SK-N-SH treated with all-trans-retinoic acid at 6 μM for 48 hours (cell line): ENCODE measurements at regions not wholly inside any gene's neighbourhood (a gene's known extent, or its start where the extent isn't known, plus 50 kb on each side); places are given as distances from the start of the nearest gene placed in this dataset.

Source experiments
- ATAC-seq: fragments of 200-7000 bp; cut with Tn5 transposase; 3 replicates; pipeline ENCODE4 v1.9.1; 2020; ENCODE audit warnings: mild to moderate bottlenecking, moderate library complexity
- BACH2 ChIP-seq: fragments of 250-450 bp; sonication (Bioruptor Pico); IDR thresholded peaks from 2 replicates; pipeline ENCODE4 v1.9.0; 2021; ENCODE audit warnings: mild to moderate bottlenecking, borderline replicate concordance
- CSDC2 ChIP-seq: fragments of 250-450 bp; sonication (Bioruptor Pico); IDR thresholded peaks from 2 replicates; pipeline ENCODE4 v1.5.0; 2020; ENCODE audit warnings: mild to moderate bottlenecking, moderate library complexity
- ESRRG ChIP-seq: fragments of 250-450 bp; sonication (Bioruptor Pico); IDR thresholded peaks from 2 replicates; pipeline ENCODE4 v1.6.1; 2021; ENCODE audit warnings: mild to moderate bottlenecking
- GLIS3 ChIP-seq: fragments of 250-450 bp; sonication (Bioruptor Pico); IDR thresholded peaks from 2 replicates; pipeline ENCODE4 v1.5.0; 2020; ENCODE audit warnings: mild to moderate bottlenecking, moderate library complexity
- ISL1 ChIP-seq: fragments of 250-450 bp; sonication (Bioruptor Pico); IDR thresholded peaks from 2 replicates; pipeline ENCODE4 v2.1.2; 2022; ENCODE audit warnings: mild to moderate bottlenecking, moderate library complexity
- PPARA ChIP-seq: fragments of 250-450 bp; sonication (Bioruptor Pico); IDR thresholded peaks from 2 replicates; pipeline ENCODE4 v1.5.0; 2020; ENCODE audit warnings: mild to moderate bottlenecking, borderline replicate concordance
- SNAI2 ChIP-seq: fragments of 250-450 bp; sonication (Bioruptor Pico); IDR thresholded peaks from 2 replicates; pipeline ENCODE4 v1.5.0; 2020; ENCODE audit warnings: mild to moderate bottlenecking, moderate library complexity
- ZFP30 ChIP-seq: fragments of 450-650 bp; formaldehyde crosslinking; IDR thresholded peaks from 2 replicates; pipeline ENCODE4 v1.5.0; 2022; ENCODE audit warnings: mild to moderate bottlenecking, moderate library complexity
- ZNF565 ChIP-seq: fragments of 450-650 bp; formaldehyde crosslinking; conservative IDR thresholded peaks from 2 replicates; pipeline ENCODE4 v1.5.0; 2020; ENCODE audit warnings: low read depth, mild to moderate bottlenecking, moderate library complexity
- ZNF70 ChIP-seq: fragments of 450-650 bp; formaldehyde crosslinking; IDR thresholded peaks from 2 replicates; pipeline ENCODE4 v1.5.0; 2020; ENCODE audit warnings: mild to moderate bottlenecking, moderate library complexity
- TF ChIP-seq, protein P1 (sequence below): fragments of 250-450 bp; sonication (Bioruptor Pico); IDR thresholded peaks from 2 replicates; pipeline ENCODE4 v1.8.0; 2021; ENCODE audit warnings: low read depth, mild to moderate bottlenecking, moderate library complexity, borderline replicate concordance
- TF ChIP-seq, protein P2 (sequence below): fragments of 250-450 bp; sonication (Bioruptor Pico); IDR thresholded peaks from 2 replicates; pipeline ENCODE4 v1.8.0; 2020; ENCODE audit warnings: mild to moderate bottlenecking, moderate library complexity, borderline replicate concordance
- TF ChIP-seq, protein P3 (sequence below): fragments of 250-450 bp; sonication (Bioruptor Pico); IDR thresholded peaks from 2 replicates; pipeline ENCODE4 v1.5.1; 2021; ENCODE audit warnings: mild to moderate bottlenecking, moderate library complexity
- TF ChIP-seq, protein P4 (sequence below): fragments of 250-450 bp; sonication (Bioruptor Pico); IDR thresholded peaks from 2 replicates; pipeline ENCODE4 v1.5.1; 2020; ENCODE audit warnings: low read depth, mild to moderate bottlenecking, moderate library complexity

DNA sequence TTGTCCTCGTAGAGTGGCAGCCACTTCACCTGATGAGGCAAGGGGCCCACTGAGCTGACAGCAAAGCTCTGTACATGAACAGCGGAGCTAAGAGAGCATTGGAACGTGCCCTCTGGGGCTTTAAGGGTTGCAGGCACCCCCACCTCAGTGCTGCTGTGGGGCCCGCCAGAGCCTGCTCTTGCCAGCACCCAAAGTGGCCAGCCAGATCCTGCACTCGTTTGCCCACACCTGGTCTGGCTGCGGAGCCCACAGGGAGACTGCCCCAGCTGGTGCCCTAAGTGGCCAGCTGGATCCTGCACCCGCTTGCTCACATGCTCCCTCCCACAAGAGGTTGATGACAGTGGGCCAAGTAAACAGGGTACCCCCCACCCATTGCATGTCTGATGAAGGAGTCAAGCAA lies 783.4 kb upstream of the MIR17HG start:
- ATAC-seq = no peak

DNA sequence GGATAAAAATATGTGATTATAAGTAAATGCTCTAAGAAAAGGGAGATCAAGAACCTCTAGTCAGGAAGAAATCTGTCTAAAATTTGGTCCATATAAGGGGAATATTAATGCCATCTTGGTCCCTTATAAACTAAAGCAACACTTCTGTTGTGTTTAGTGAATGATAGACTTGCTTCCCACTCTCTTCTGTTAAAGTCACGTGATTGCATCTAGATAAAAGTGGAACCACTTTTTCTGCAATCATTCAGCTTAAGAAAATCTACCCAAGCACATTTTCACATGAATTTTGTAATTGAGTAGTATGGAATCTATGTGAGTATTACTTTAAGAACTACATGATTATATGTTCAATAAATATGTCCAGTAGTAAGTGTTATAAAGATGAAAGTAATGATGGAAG lies 782.9 kb upstream of the MIR17HG start:
- no peak for ATAC-seq
- no peak for TF ChIP-seq ISL1 (CRISPR knock-in tag)
- no peak for TF ChIP-seq ZFP30 (CRISPR knock-in tag)
- TF ChIP-seq CSDC2 (CRISPR knock-in tag) = no peak
- TF ChIP-seq, protein P1, sequence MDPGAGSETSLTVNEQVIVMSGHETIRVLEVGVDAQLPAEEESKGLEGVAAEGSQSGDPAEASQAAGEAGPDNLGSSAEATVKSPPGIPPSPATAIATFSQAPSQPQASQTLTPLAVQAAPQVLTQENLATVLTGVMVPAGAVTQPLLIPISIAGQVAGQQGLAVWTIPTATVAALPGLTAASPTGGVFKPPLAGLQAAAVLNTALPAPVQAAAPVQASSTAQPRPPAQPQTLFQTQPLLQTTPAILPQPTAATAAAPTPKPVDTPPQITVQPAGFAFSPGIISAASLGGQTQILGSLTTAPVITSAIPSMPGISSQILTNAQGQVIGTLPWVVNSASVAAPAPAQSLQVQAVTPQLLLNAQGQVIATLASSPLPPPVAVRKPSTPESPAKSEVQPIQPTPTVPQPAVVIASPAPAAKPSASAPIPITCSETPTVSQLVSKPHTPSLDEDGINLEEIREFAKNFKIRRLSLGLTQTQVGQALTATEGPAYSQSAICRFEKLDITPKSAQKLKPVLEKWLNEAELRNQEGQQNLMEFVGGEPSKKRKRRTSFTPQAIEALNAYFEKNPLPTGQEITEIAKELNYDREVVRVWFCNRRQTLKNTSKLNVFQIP (CRISPR knock-in tag) = no peak
- TF ChIP-seq BACH2 (CRISPR knock-in tag) = no peak
- TF ChIP-seq, protein P2, sequence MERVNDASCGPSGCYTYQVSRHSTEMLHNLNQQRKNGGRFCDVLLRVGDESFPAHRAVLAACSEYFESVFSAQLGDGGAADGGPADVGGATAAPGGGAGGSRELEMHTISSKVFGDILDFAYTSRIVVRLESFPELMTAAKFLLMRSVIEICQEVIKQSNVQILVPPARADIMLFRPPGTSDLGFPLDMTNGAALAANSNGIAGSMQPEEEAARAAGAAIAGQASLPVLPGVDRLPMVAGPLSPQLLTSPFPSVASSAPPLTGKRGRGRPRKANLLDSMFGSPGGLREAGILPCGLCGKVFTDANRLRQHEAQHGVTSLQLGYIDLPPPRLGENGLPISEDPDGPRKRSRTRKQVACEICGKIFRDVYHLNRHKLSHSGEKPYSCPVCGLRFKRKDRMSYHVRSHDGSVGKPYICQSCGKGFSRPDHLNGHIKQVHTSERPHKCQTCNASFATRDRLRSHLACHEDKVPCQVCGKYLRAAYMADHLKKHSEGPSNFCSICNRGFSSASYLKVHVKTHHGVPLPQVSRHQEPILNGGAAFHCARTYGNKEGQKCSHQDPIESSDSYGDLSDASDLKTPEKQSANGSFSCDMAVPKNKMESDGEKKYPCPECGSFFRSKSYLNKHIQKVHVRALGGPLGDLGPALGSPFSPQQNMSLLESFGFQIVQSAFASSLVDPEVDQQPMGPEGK (CRISPR knock-in tag) = no peak
- TF ChIP-seq ESRRG (CRISPR knock-in tag) = no peak
- no peak for TF ChIP-seq ZNF565 (CRISPR knock-in tag)
- TF ChIP-seq PPARA = no peak
- TF ChIP-seq ZNF70 (CRISPR knock-in tag) = no peak
- TF ChIP-seq, protein P3, sequence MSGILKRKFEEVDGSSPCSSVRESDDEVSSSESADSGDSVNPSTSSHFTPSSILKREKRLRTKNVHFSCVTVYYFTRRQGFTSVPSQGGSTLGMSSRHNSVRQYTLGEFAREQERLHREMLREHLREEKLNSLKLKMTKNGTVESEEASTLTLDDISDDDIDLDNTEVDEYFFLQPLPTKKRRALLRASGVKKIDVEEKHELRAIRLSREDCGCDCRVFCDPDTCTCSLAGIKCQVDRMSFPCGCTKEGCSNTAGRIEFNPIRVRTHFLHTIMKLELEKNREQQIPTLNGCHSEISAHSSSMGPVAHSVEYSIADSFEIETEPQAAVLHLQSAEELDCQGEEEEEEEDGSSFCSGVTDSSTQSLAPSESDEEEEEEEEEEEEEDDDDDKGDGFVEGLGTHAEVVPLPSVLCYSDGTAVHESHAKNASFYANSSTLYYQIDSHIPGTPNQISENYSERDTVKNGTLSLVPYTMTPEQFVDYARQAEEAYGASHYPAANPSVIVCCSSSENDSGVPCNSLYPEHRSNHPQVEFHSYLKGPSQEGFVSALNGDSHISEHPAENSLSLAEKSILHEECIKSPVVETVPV = no peak
- no peak for TF ChIP-seq GLIS3 (CRISPR knock-in tag)
- TF ChIP-seq, all 23 proteins: peak for 0

More for the DNA sequence above, 783.4 kb upstream of the MIR17HG start:
- TF ChIP-seq, protein P2 (CRISPR knock-in tag) = no peak
- TF ChIP-seq BACH2 (CRISPR knock-in tag) = no peak
- TF ChIP-seq GLIS3 (CRISPR knock-in tag) = no peak
- TF ChIP-seq, protein P3 = no peak
- TF ChIP-seq, protein P1 (CRISPR knock-in tag) = no peak

DNA sequence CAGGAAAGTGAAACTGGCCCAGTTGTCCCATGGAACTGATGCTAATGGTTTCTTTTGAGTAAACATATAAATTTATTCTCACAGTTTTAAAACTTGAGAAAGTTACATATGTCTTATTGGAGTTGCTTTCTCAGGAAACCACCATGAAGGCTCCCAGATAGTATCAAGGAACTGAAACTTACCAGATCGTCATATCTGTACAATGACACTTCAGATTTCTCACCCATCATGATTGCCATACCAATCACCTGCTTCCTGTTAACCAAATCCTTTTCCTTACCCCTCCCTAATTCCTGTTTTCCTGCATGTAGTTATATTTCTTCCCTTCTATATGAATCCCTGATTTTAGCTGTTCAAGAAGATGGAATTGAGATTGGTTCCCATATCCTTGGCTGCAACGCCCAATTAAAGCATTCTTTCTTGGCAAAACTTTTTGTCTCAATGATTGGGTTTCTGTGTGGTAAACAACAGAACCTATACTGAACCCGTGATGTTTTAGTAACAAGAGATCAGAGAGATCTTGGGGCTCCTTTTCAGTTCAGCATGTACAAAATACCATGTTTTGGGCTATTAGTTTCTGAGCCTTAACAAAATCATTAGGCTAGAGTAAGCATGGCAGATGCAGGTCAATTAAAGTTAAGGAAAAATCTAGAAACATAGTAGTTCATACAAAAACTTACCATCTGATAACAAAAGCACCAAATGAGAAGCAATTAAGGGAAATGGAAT lies 781.3 kb upstream of the MIR17HG start:
- no peak for ATAC-seq
- TF ChIP-seq SNAI2 (CRISPR knock-in tag) (no peak), ZNF70 (CRISPR knock-in tag) (no peak)
- TF ChIP-seq, protein P4, sequence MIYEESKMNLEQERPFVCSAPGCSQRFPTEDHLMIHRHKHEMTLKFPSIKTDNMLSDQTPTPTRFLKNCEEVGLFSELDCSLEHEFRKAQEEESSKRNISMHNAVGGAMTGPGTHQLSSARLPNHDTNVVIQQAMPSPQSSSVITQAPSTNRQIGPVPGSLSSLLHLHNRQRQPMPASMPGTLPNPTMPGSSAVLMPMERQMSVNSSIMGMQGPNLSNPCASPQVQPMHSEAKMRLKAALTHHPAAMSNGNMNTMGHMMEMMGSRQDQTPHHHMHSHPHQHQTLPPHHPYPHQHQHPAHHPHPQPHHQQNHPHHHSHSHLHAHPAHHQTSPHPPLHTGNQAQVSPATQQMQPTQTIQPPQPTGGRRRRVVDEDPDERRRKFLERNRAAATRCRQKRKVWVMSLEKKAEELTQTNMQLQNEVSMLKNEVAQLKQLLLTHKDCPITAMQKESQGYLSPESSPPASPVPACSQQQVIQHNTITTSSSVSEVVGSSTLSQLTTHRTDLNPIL = no peak
- TF ChIP-seq, protein P1 (CRISPR knock-in tag) = no peak
- TF ChIP-seq, all 23 proteins: peak for 0
